HG03460 (cell line): ENCODE measurements at regions not wholly inside any gene's neighbourhood (a gene's known extent, or its start where the extent isn't known, plus 50 kb on each side); places are given as distances from the start of the nearest gene placed in this dataset.

Experiments used
- ATAC-seq: cut with Tn5 transposase; IDR thresholded peaks from one replicate; pipeline ENCODE4 v1.9.1; 2021; ENCODE audit not compliant: unreplicated experiment

GRCh38 chr6:164129218-164129617 is 714.7 kb downstream of the QKI start:
- ATAC-seq: no peak

GRCh38 chr6:164128101-164128500 is 713.6 kb downstream of the QKI start:
- ATAC-seq: no peak

- ATAC-seq: no peak
Measured at GRCh38 chr6:164124986-164125385, 710.5 kb downstream of the QKI start.

- no peak for ATAC-seq
Measured at GRCh38 chr6:164124473-164124872, 710.0 kb downstream of the QKI start.

GRCh38 chr6:164122109-164122508 is 707.6 kb downstream of the QKI start:
- no peak for ATAC-seq

- ATAC-seq: no peak
Measured at GRCh38 chr6:164121527-164121926, 707.0 kb downstream of the QKI start.

GRCh38 chr6:164114651-164115050 is 700.1 kb downstream of the QKI start:
- ATAC-seq: no peak

- no peak for ATAC-seq
Measured at GRCh38 chr6:164114051-164114450, 699.5 kb downstream of the QKI start.

- no peak for ATAC-seq
Measured at GRCh38 chr6:164113637-164114036, 699.1 kb downstream of the QKI start.

- ATAC-seq: no peak
Measured at GRCh38 chr6:164109770-164110140, 695.2 kb downstream of the QKI start.

GRCh38 chr6:164108869-164109769 is 694.6 kb downstream of the QKI start:
- no peak for ATAC-seq

- ATAC-seq: no peak
Measured at GRCh38 chr6:164108092-164108491, 693.6 kb downstream of the QKI start.

- ATAC-seq: no peak
Measured at GRCh38 chr6:164107297-164107995, 692.9 kb downstream of the QKI start.

- no peak for ATAC-seq
Measured at GRCh38 chr6:164106345-164106769, 691.8 kb downstream of the QKI start.

GRCh38 chr6:164105705-164106104 is 691.2 kb downstream of the QKI start:
- ATAC-seq: no peak

- no peak for ATAC-seq
Measured at GRCh38 chr6:164104432-164104831, 689.9 kb downstream of the QKI start.

GRCh38 chr6:164102693-164103092 is 688.2 kb downstream of the QKI start:
- no peak for ATAC-seq

- no peak for ATAC-seq
Measured at GRCh38 chr6:164101859-164102258, 687.3 kb downstream of the QKI start.

- ATAC-seq: no peak
Measured at GRCh38 chr6:164099269-164099865, 684.8 kb downstream of the QKI start.

GRCh38 chr6:164098857-164099267 is 684.3 kb downstream of the QKI start:
- no peak for ATAC-seq

- no peak for ATAC-seq
Measured at GRCh38 chr6:164097551-164098398, 683.3 kb downstream of the QKI start.
